ENCODE measurements at regions not wholly inside any gene's neighbourhood (a gene's known extent, or its start where the extent isn't known, plus 50 kb on each side); places are given as distances from the start of the nearest gene placed in this dataset.

- H3K27me3 Mint-ChIP-seq (ENCODE audit: low read depth) = no peaks in the 10 kb centered on the region
- no peak overlapping the region for H3K4me3 Mint-ChIP-seq
- H3K27ac Mint-ChIP-seq = no peak overlapping the region
- CTCF ChIA-PET = no interaction called here
- no peak for DNase-seq (ENCODE audit: low spot score)
- no peak for ATAC-seq
- TF ChIP-seq FOXP4 (CRISPR knock-in tag; IDR thresholded peaks at IDR 0.05) (no peak), ZNF671 (CRISPR knock-in tag; IDR thresholded peaks at IDR 0.05) (no peak), ZNF232 (CRISPR knock-in tag; IDR thresholded peaks at IDR 0.05) (no peak), ZNF219 (CRISPR knock-in tag; IDR thresholded peaks at IDR 0.05; ENCODE audit: borderline replicate concordance) (no peak), GTF2I (CRISPR knock-in tag; conservative IDR thresholded peaks at IDR 0.05) (no peak), NR3C1 (CRISPR knock-in tag; conservative IDR thresholded peaks at IDR 0.05; ENCODE audit: low read depth) (no peak), ZNF263 (CRISPR knock-in tag; IDR thresholded peaks at IDR 0.05; ENCODE audit: low read depth) (no peak), AR (CRISPR knock-in tag; IDR thresholded peaks at IDR 0.05) (no peak), NFYB (CRISPR knock-in tag; conservative IDR thresholded peaks at IDR 0.05; ENCODE audit: low read depth) (no peak), HMGXB4 (CRISPR knock-in tag; IDR thresholded peaks at IDR 0.05) (no peak), JUN (CRISPR knock-in tag; IDR thresholded peaks at IDR 0.05) (no peak), ESRRA (CRISPR knock-in tag; IDR thresholded peaks at IDR 0.05; ENCODE audit: borderline replicate concordance) (no peak), GRHL2 (CRISPR knock-in tag; IDR thresholded peaks at IDR 0.05; ENCODE audit: insufficient replicate concordance, severe bottlenecking) (no peak), JAZF1 (CRISPR knock-in tag; IDR thresholded peaks at IDR 0.05) (no peak)
- TF ChIP-seq, protein P1, sequence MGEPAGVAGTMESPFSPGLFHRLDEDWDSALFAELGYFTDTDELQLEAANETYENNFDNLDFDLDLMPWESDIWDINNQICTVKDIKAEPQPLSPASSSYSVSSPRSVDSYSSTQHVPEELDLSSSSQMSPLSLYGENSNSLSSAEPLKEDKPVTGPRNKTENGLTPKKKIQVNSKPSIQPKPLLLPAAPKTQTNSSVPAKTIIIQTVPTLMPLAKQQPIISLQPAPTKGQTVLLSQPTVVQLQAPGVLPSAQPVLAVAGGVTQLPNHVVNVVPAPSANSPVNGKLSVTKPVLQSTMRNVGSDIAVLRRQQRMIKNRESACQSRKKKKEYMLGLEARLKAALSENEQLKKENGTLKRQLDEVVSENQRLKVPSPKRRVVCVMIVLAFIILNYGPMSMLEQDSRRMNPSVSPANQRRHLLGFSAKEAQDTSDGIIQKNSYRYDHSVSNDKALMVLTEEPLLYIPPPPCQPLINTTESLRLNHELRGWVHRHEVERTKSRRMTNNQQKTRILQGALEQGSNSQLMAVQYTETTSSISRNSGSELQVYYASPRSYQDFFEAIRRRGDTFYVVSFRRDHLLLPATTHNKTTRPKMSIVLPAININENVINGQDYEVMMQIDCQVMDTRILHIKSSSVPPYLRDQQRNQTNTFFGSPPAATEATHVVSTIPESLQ (CRISPR knock-in tag; IDR thresholded peaks at IDR 0.05) = no peak
- TF ChIP-seq, protein P2, sequence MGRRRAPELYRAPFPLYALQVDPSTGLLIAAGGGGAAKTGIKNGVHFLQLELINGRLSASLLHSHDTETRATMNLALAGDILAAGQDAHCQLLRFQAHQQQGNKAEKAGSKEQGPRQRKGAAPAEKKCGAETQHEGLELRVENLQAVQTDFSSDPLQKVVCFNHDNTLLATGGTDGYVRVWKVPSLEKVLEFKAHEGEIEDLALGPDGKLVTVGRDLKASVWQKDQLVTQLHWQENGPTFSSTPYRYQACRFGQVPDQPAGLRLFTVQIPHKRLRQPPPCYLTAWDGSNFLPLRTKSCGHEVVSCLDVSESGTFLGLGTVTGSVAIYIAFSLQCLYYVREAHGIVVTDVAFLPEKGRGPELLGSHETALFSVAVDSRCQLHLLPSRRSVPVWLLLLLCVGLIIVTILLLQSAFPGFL (CRISPR knock-in tag; IDR thresholded peaks at IDR 0.05; ENCODE audit: borderline replicate concordance) = no peak
- TF ChIP-seq, protein P3, sequence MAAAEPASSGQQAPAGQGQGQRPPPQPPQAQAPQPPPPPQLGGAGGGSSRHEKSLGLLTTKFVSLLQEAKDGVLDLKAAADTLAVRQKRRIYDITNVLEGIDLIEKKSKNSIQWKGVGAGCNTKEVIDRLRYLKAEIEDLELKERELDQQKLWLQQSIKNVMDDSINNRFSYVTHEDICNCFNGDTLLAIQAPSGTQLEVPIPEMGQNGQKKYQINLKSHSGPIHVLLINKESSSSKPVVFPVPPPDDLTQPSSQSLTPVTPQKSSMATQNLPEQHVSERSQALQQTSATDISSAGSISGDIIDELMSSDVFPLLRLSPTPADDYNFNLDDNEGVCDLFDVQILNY (CRISPR knock-in tag; IDR thresholded peaks at IDR 0.05) = no peak
- TF ChIP-seq, protein P4, sequence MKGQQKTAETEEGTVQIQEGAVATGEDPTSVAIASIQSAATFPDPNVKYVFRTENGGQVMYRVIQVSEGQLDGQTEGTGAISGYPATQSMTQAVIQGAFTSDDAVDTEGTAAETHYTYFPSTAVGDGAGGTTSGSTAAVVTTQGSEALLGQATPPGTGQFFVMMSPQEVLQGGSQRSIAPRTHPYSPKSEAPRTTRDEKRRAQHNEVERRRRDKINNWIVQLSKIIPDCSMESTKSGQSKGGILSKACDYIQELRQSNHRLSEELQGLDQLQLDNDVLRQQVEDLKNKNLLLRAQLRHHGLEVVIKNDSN (CRISPR knock-in tag; IDR thresholded peaks at IDR 0.05) = no peak
- TF ChIP-seq, protein P5, sequence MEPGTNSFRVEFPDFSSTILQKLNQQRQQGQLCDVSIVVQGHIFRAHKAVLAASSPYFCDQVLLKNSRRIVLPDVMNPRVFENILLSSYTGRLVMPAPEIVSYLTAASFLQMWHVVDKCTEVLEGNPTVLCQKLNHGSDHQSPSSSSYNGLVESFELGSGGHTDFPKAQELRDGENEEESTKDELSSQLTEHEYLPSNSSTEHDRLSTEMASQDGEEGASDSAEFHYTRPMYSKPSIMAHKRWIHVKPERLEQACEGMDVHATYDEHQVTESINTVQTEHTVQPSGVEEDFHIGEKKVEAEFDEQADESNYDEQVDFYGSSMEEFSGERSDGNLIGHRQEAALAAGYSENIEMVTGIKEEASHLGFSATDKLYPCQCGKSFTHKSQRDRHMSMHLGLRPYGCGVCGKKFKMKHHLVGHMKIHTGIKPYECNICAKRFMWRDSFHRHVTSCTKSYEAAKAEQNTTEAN (CRISPR knock-in tag; IDR thresholded peaks at IDR 0.05) = no peak
- peaks cover 4% of the 10 kb centered on the region for H3K9me3 Mint-ChIP-seq
- peaks cover 6% of the 10 kb centered on the region for H3K36me3 Mint-ChIP-seq
- POLR2A ChIA-PET = no interaction called here
- no peaks in the 10 kb centered on the region for H3K4me1 Mint-ChIP-seq
These were observed 498.8 kb downstream of the TMEM135 start for GRCh38 chr11:87536565-87536964.
